Fibroblast of the aortic adventitia (primary cell): ENCODE measurements at regions not wholly inside any gene's neighbourhood (a gene's known extent, or its start where the extent isn't known, plus 50 kb on each side); places are given as distances from the start of the nearest gene placed in this dataset.

ENCODE experiments used
- DNase-seq: peaks from one replicate; pipeline ENCODE4 v3.0.0-alpha.2; 2010; ENCODE audit warnings: low read depth
- H3K4me3 ChIP-seq: 2 replicates; pipeline ENCODE4 v1.5.1; 2011; ENCODE audit warnings: low read depth, mild to moderate bottlenecking, control low read depth, low read length, moderate library complexity
- TF ChIP-seq, protein P1 (sequence below): IDR thresholded peaks from 2 replicates; pipeline ENCODE4 v1.5.1; 2011; ENCODE audit warnings: mild to moderate bottlenecking, low read length, control low read depth, inconsistent platforms; ENCODE audit not compliant: insufficient read depth

- H3K4me3 ChIP-seq = no peak overlapping the region
- DNase-seq = no peak
- TF ChIP-seq, protein P1, sequence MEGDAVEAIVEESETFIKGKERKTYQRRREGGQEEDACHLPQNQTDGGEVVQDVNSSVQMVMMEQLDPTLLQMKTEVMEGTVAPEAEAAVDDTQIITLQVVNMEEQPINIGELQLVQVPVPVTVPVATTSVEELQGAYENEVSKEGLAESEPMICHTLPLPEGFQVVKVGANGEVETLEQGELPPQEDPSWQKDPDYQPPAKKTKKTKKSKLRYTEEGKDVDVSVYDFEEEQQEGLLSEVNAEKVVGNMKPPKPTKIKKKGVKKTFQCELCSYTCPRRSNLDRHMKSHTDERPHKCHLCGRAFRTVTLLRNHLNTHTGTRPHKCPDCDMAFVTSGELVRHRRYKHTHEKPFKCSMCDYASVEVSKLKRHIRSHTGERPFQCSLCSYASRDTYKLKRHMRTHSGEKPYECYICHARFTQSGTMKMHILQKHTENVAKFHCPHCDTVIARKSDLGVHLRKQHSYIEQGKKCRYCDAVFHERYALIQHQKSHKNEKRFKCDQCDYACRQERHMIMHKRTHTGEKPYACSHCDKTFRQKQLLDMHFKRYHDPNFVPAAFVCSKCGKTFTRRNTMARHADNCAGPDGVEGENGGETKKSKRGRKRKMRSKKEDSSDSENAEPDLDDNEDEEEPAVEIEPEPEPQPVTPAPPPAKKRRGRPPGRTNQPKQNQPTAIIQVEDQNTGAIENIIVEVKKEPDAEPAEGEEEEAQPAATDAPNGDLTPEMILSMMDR = no peak
Measured at GRCh38 chr1:29667951-29668350, 431.6 kb downstream of the PTPRU start.

GRCh38 chr1:29664711-29665110 lies 428.4 kb downstream of the PTPRU start:
- no peak for DNase-seq
- no peak overlapping the region for H3K4me3 ChIP-seq
- TF ChIP-seq, protein P1 = no peak

GRCh38 chr1:29658688-29659087 lies 422.4 kb downstream of the PTPRU start:
- H3K4me3 ChIP-seq = no peak overlapping the region
- DNase-seq = no peak
- TF ChIP-seq, protein P1 = no peak

- TF ChIP-seq, protein P1 = no peak
- no peak for DNase-seq
- no peak overlapping the region for H3K4me3 ChIP-seq
Measured at GRCh38 chr1:29657816-29658215, 421.5 kb downstream of the PTPRU start.

DNA sequence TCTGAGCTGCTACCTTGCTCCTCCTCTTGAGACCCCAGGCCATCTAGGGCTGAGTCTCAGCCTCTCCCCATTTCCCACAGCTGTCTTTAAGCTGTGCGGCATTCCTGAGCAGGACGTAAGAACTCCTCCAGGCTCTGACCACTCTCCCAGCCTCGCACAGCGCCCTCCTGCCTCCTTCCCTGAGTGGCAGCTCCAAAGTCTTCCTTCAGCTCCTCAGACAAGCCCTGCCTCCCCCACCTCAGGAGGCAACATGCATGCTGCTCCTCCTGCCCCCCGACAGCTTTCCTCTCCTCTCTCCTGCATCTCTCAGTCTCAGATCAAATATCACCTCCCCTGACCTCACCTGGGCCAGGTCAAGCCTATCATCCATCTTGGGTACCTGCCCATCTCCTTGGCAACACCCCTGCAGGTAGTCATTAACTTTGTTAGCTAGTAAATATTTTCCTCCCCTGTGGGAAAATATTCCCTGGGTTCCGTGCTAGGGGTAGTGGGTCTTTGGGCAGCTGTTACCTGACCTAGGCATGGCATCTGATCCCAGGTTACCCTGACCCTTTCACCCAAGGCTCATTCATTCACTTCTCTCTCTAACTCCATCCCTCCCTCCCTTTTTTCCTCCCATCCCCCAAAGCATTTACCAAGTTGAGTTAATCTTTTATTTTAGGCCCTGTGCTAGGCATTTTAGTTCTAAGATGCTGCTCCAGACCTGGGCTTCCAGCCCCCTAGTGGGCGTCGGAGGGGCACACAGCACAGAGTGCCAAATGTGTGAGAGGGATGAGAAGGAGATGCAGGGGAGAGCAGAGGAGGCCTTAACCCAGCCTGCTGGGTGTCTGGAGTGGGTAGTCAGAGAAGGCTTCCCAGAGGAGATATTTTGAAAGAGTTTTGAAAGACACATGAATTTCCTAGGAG lies 419.9 kb downstream of the PTPRU start:
- DNase-seq = no peak
- TF ChIP-seq, protein P1 = peak; percentile 32
- no peak overlapping the region for H3K4me3 ChIP-seq

DNA sequence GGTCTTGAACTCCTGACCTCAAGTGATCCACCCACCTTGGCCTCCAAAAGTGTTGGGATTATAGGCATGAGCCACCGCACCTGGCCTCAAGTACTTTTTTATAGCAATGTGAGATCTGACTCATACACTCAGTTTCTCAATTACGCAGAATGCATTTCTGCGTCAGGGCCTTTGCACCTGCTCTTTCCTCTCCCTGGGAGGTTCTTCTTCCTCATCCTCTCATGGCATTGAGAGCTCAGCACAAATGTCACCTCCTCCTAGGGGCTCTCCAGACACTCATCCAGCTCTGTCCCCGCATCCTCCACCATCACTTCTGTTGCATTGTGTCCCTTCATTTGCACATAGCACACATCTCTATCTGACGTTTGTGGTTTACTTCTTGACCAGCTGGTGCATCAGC lies 418.8 kb downstream of the PTPRU start:
- TF ChIP-seq, protein P1 = no peak
- DNase-seq = no peak
- no peak overlapping the region for H3K4me3 ChIP-seq

- DNase-seq = no peak
- H3K4me3 ChIP-seq = no peak overlapping the region
- TF ChIP-seq, protein P1 = no peak
Measured at GRCh38 chr1:29653886-29654450, 417.6 kb downstream of the PTPRU start.
